ENCODE measurements at regions not wholly inside any gene's neighbourhood (a gene's known extent, or its start where the extent isn't known, plus 50 kb on each side); places are given as distances from the start of the nearest gene placed in this dataset.
"Not testable (repeated sequence)": the region's sequence is repeated elsewhere in the genome, so short reads cannot be mapped to it uniquely, and the experiment has no call there.

DNA sequence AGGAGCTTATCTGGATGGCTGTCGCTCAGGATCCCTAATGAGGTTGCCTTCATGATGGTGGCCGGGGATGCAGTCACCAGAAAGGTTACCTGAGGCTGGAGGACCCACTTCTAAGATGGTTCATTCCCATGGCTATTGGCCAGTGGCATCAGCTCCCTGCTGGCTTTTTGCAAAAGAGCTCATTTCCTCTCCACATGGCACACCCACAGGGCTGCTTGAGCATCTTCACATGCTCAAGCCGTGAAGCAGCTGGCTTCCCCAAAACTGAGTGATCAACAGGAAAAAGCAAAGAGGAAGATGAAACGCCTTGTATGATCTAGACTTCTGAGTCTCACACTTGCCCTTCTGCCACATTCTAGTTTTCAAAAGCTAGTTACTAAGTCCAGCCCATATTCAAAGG is 124.6 kb upstream of the CXADR start:
- no peak for DNase-seq

- no peak for DNase-seq
These were observed 123.5 kb upstream of the CXADR start for GRCh38 chr21:17389311-17389710.

GRCh38 chr21:17390569-17390968 is 122.3 kb upstream of the CXADR start:
- DNase-seq, result no peak

GRCh38 chr21:17391811-17392340 is 121.0 kb upstream of the CXADR start:
- DNase-seq, result no peak

- no peak for DNase-seq
These were observed 119.4 kb upstream of the CXADR start for GRCh38 chr21:17393413-17393812.

DNA sequence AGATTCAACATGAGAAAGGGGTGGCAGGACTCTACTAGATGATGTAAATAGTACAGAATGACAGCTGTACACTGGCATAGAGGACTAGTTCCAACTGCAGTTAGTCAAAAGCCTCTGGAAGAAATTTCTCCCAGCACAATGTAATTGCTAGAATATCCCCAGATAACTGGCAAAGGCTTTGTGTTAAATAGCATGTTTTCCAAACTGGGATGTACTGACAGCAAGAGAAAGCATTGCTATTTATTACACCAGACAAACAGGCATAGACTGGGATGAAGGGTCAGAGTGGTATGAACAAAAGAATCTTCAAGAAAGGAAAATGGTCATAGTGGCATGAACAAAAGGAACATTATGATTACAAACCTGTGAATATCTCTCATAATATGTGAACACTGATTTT is 115.9 kb upstream of the CXADR start:
- no peak for DNase-seq

GRCh38 chr21:17397703-17398102 is 115.1 kb upstream of the CXADR start:
- DNase-seq, result no peak

GRCh38 chr21:17398954-17399353 is 113.9 kb upstream of the CXADR start:
- DNase-seq, result not testable (repeated sequence)

DNA sequence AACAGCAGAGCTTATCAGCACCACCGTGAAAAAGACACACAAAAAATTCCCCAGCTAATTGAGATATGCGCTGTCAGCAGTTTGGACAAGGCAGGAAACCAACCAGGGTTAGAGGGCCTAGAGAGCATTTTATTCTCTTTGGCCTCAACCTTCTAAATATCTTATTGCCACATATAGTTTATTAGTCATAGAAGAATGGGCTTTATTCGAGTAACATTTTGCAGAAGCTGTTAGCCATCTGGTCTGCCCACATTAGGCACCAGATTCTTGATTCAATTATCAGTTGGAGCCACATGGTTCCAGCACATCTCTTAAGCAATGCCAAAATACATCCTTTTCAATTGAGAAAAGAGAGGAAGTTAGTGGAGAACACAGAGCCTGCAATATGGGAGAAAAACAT is 109.9 kb upstream of the CXADR start:
- peak; percentile 45 for DNase-seq

GRCh38 chr21:17406202-17406601 is 106.6 kb upstream of the CXADR start:
- DNase-seq, result no peak

- no peak for DNase-seq
These were observed 98.1 kb upstream of the CXADR start for GRCh38 chr21:17414766-17415165.

GRCh38 chr21:17416139-17416538 is 96.7 kb upstream of the CXADR start:
- DNase-seq, result peak; percentile 76

DNA sequence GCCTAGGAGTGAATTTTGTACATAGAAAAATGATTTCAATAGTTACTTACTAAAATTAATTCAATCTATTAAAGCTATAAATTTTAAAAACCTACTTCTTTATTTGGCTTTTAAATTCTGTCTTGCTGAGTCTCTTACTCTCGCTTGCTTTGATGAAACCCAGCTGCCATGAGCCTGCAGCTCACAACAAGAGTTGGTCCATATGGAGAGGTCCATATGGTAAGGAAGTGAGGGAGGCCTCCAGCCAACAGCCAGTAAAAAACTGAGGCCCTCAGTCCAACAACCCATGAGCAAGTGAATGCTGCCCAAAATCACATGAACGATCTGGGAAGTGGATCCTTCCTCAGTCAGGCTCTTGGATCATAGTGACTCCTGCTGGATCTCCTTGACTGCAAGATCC is 89.9 kb upstream of the CXADR start:
- DNase-seq, result no peak

DNA sequence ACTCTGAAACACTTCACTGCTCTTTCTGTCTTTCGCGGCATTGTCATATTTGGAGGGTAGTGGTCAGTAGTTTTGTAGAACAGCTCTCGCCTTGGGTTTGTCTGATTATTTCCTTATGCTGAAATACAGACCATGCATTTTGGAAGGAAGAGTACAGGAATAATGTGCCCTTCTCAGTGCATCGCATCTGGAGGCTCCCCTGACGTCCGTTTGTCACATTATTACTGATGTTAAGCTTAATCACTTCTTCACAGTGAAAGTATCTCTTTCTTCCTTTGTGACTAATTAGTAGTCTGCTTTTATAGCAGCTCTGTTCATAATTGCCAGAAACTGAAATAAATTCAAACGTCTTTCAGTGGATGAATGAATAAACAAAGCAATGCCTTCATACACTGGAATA is 85.7 kb upstream of the CXADR start:
- DNase-seq, result no peak

GRCh38 chr21:17427831-17428483 is 84.9 kb upstream of the CXADR start:
- DNase-seq, result no peak

DNA sequence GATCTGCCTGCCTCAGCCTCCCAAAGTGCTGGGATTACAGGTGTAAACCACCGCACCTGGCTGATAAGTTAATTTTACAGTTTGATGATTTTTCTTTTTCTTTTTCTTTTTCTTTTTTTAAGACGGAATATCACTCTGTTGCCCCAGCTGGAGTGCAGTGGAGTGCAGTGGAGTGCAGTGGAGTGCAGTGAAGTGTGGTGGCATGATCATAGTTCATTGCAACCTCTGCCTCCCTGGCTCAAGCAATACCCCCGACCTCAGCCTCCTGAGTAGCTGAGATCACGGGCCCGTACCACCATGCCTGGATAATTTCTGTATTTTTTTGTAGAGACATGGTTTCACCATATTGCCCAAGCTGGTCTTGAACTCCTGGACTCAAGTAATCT is 84.4 kb upstream of the CXADR start:
- DNase-seq, result no peak

DNA sequence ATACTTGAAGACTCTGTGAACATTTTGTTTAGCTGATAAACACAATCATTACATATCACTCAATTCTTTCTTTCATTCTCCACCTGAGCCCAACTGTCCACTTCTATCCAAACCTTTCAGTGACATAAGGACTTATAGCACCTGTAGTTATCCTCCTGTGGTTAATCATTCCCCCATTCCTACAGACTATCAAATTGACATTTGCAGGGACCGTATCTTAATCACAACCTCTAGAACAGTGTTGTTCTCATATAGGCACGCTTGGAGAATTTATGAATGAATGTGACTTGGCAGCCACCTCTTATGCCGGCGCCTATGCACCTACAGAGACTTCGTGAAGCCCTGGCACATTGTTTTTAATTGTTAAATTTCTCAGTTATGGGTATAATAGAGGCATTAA is 83.9 kb upstream of the CXADR start:
- no peak for DNase-seq

DNA sequence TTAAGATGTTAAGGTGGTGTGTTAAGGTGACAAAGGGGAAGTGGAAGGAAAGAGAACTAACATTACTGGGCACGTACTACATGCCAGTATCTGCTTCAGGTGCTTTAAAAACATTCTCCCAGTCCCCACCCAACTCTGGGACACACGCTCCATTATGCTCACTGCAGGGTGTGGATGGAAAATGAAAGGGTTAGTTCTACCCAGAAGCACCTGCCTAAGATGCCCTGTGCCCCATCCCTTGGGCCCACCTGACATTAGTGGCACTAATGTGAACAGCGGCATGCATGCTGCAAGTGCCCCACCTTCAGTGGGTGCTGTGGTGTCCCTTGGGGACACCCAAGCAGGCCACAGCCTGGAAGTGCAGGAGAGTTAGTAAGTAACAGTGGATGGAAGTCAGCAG is 82.9 kb upstream of the CXADR start:
- DNase-seq, result no peak

DNA sequence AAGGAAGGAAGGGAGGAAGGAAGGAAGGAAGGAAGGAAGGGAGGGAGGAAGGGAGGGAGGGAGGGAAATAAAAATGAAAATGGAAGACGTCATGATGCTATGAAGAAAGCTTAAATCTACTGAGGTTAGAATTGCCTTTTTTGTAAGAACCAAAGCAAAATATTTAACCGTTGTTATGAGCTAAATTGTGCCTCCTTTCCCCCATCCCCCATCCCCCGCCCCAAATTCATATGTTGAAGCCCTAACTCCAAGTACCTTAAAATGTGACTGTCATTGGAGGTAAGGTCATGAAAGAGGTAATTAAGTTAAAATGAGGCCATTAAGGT is 80.1 kb upstream of the CXADR start:
- no peak for DNase-seq

DNA sequence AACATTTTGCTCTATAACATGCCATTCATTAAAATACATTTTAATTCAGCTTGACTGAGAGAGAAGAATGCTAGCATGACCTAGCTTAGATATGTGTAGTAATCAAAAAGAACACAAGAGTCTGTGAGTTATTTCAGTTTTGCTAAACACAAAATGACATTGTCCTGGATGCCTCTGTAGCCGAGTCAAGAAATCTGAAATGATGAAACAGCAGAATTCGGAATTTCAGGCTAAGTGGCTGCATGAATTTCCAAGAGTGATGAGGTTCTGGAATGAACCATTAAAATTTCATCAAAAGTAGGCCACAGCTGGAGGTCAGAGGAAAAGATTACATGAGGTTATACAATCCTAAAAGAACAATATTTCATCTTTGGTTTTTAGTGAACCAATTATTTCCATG is 79.1 kb upstream of the CXADR start:
- DNase-seq, result no peak

DNA sequence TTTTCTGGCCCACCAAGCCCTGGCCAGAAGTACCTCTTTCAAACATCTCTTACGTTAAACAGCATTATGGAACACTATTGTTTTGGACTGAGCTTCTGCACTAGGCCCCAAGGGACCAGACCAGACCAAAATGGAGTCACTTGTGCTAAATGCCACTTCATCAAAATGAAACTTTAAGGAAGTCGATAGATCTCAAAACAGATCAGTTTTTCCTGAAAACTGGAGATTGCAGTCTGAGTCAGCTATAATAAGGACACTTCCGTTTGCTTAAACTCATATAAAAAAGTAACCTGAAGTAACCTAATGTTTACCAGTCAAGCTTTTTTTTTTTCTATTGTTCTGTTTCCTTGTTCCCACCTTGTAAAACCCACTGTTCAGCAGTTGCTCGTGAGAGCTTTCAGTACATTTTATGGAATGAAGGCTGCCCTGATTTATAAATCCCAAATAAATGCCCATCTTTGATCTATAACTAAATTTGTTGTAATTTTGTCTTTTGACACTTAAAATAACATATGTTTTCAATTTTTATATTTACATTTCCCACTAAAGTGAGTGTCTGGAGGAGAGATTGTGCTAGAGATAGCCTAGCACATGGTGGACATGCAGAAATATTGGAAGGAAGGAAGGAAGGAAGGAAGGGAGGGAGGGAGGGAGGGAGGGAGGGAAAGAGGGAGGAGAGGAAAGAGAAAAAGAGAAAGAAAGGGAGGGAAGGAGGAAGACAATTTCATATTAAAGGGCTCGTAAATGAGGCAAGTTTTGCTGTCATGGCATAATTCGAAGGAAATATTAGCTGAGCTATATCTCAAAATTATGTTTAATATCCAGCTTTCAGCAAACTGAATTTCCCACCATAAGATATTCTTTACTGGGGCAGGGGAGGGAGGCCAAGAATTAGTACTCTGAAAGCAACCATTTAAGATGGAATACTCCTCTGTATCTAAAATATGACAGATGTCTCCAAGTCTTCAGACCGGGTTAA is 77.0 kb upstream of the CXADR start:
- no peak for DNase-seq

- no peak for DNase-seq
These were observed 76.2 kb upstream of the CXADR start for GRCh38 chr21:17436626-17437111.

DNA sequence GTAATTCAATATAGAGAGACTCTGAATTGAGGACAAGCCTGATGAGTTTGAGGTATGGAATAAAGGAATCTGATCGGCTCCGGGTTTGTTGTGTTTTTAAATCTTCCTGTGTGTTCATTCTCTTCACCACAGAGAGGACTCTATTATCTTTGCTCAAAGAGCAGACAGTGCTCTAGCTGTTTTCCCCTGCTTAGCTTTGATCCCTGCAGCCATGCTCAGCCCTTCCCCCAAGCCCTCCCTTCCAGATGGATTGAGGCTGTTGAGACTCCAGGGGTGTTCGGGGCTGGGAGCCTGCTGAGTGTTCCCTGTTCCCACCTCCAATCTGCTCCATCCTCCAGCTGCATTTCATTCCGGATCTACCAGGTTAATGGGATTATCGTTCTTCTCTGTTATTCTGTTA is 74.2 kb upstream of the CXADR start:
- no peak for DNase-seq

DNA sequence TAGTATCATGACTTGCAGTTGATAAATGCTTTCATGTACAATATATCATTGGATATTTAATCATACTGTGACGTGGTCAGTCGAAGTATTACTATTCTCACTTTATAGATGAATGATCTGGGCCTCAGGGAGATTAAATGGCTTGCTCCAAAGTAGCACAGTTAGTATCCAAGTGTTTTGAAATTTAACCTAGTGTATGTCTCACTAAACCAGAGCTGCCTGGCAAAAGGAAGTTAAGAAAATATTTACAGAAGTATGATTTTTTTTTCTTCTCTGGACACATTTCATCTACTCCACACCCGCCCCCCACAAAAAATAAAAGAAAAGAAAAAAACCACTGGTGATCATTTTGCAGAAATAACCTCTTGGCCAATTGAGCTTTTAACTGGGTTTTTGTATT is 71.9 kb upstream of the CXADR start:
- DNase-seq, result no peak
